Daoy (cell line): ENCODE measurements at regions not wholly inside any gene's neighbourhood (a gene's known extent, or its start where the extent isn't known, plus 50 kb on each side); places are given as distances from the start of the nearest gene placed in this dataset.

Experiments used
- DNase-seq: peaks from one replicate; pipeline ENCODE4 v3.0.0-alpha.2; 2015; ENCODE audit warnings: low read depth

- DNase-seq = no peak
Measured at GRCh38 chr14:101025696-101026095, 122.2 kb upstream of the RTL1 start.

GRCh38 chr14:101026341-101026740 is 122.8 kb upstream of the RTL1 start:
- DNase-seq = no peak

- no peak for DNase-seq
Measured at GRCh38 chr14:101027291-101027690, 123.8 kb upstream of the RTL1 start.

GRCh38 chr14:101027966-101028365 is 124.4 kb upstream of the RTL1 start:
- DNase-seq = no peak

GRCh38 chr14:101028971-101029667 is 125.6 kb upstream of the RTL1 start:
- DNase-seq = no peak

GRCh38 chr14:101029668-101030290 is 126.3 kb upstream of the RTL1 start:
- no peak for DNase-seq

GRCh38 chr14:101030586-101030985 is 127.1 kb upstream of the RTL1 start:
- no peak for DNase-seq

- no peak for DNase-seq
Measured at GRCh38 chr14:101031186-101031585, 127.7 kb upstream of the RTL1 start.

- no peak for DNase-seq
Measured at GRCh38 chr14:101031721-101032120, 128.2 kb upstream of the RTL1 start.

- DNase-seq = no peak
Measured at GRCh38 chr14:101032433-101032832, 128.9 kb upstream of the RTL1 start.

- no peak for DNase-seq
Measured at GRCh38 chr14:101033006-101033405, 129.5 kb upstream of the RTL1 start.

- no peak for DNase-seq
Measured at GRCh38 chr14:101033446-101034165, 130.1 kb upstream of the RTL1 start.

- DNase-seq = no peak
Measured at GRCh38 chr14:101034986-101035385, 131.5 kb upstream of the RTL1 start.

GRCh38 chr14:101035466-101036225 is 132.1 kb upstream of the RTL1 start:
- no peak for DNase-seq

GRCh38 chr14:101037021-101037817 is 133.7 kb upstream of the RTL1 start:
- DNase-seq = no peak

- DNase-seq = no peak
Measured at GRCh38 chr14:101039031-101039754, 135.7 kb upstream of the RTL1 start.

GRCh38 chr14:101039755-101040138 is 136.2 kb upstream of the RTL1 start:
- DNase-seq = no peak

GRCh38 chr14:101040538-101041442 is 137.3 kb upstream of the RTL1 start:
- no peak for DNase-seq

GRCh38 chr14:101043891-101044290 is 140.4 kb upstream of the RTL1 start:
- DNase-seq = no peak

- no peak for DNase-seq
Measured at GRCh38 chr14:101044741-101045140, 141.2 kb upstream of the RTL1 start.
